Caki2 (cell line): ENCODE measurements at regions not wholly inside any gene's neighbourhood (a gene's known extent, or its start where the extent isn't known, plus 50 kb on each side); places are given as distances from the start of the nearest gene placed in this dataset.

ENCODE experiments used
- DNase-seq: peaks from one replicate; pipeline ENCODE4 v3.0.0-alpha.2; 2015; ENCODE audit warnings: low read depth
- in situ Hi-C: cut with HindIII; loops from 2 replicates; pipeline ENCODE4 v1.10.0; 2016; ENCODE audit warnings: low sequenced_read_pairs, low pct_unique_long_range_greater_than_20kb, mixed read lengths

DNA sequence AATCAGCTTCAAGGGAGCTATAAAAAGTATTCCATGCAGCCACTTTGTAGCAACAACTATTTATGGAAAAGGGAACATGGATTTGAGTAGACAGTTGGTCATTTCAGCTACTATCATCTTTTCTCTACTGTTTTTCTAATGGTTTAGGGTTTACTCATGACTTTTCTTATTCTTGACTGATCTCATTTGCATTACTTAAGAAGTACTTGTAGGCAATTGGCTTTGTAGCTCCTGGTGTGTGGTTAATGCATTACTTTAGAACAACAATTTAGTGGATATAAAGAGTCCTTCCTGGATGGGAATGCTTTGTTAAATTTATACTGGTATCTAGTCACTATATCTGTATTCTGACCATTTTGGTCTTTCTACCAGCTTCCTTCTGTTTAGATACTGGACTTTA, 59.8 kb upstream of the NTRK2 start:
- no peak for DNase-seq
- in situ Hi-C loops = no loop called here

DNA sequence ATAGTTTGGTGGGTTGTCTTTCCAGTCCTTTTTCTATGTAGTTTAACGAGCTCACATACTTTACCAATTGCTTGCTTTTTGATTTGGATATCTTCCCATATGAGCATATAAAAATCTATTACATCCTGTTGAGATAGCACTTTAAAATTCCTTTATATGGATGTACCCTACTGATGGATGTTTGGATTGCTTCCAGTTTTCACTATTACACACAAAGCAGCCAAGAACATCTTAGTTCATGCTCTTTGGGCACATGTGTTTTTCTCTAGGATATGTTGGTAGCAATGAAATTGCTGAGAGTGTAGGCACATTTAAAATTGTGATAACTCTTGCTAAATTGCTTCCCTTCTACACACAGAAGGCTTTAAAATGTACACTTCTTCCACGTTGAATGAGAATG, 56.1 kb upstream of the NTRK2 start:
- in situ Hi-C loops = no loop called here
- no peak for DNase-seq

GRCh38 chr9:84615544-84615943, 54.0 kb upstream of the NTRK2 start:
- DNase-seq = no peak
- in situ Hi-C loops = no loop called here

DNA sequence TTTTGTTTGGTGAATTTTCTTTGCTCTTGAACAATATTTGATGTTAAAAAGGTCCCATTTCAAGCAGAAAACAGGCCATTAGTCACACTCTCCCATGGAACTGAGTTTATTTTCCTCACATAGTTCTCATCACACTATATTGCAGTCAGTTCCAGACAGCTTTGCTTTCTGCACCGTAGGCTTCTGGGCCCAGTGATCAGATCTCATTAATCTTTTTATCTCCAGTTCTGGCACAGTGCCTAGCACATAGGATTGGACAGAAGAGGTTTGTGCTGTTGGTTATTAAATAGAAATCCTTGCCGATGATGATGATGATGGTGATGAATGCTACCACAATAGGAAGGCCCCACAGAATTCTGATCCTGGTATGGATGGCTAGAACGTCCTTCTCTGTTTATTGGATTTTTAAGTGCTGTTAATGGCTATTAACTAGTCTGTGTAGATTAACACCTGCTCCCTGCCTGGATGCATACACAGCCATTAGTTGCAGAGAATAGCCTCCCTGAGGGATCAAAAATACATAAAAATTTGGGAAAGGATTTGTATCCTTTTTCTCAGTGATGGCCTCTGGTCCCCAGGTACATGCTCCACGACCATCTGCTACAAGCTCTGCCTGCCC, 52.0 kb upstream of the NTRK2 start:
- DNase-seq = no peak

More for the DNA sequence above, 52.0 kb upstream of the NTRK2 start:
- in situ Hi-C loops = no loop called here
